Lower leg skin (tissue), 4 donors: ENCODE measurements at regions not wholly inside any gene's neighbourhood (a gene's known extent, or its start where the extent isn't known, plus 50 kb on each side); places are given as distances from the start of the nearest gene placed in this dataset.

Experiments
- DNase-seq, 2 donors: peaks; one replicate each; pipeline ENCODE4 v3.0.0-alpha.2; 2019; ENCODE audit warnings: low spot score in 2 of 2
- H3K4me3 ChIP-seq: fragments of 200-600 bp; sonication (generic); 2 replicates; pipeline ENCODE4 v1.5.1; 2017; ENCODE audit warnings: mild to moderate bottlenecking, low read depth; ENCODE audit not compliant: poor library complexity, severe bottlenecking
- POLR2A ChIP-seq, 2 donors: fragments of 450-650 bp; IDR thresholded peaks; one replicate each; pipeline ENCODE4 v1.6.1; 2016 to 2017; ENCODE audit warnings: antibody characterized with exemption in 2 of 2, mild to moderate bottlenecking in 1 of 2, moderate library complexity in 1 of 2
- WGBS, 2 donors: methylation state at CpG; one replicate each; pipeline ENCODE4 v1.1.5; 2018; 5-methylcytosine and 5-hydroxymethylcytosine counted together
- intact Hi-C: fragments of 100-400 bp; cut with DNase I; formaldehyde crosslinking; loops from one replicate; pipeline ENCODE4 v1.15.0; 2023; ENCODE audit warnings: low total_unique reads
- TF ChIP-seq, protein P1 (sequence below), 3 donors: fragments of 450-650 bp; IDR thresholded peaks; one replicate each; pipeline ENCODE4 v1.5.1; 2016; ENCODE audit warnings: antibody characterized with exemption in 3 of 3, mild to moderate bottlenecking in 3 of 3, moderate library complexity in 2 of 3

DNA sequence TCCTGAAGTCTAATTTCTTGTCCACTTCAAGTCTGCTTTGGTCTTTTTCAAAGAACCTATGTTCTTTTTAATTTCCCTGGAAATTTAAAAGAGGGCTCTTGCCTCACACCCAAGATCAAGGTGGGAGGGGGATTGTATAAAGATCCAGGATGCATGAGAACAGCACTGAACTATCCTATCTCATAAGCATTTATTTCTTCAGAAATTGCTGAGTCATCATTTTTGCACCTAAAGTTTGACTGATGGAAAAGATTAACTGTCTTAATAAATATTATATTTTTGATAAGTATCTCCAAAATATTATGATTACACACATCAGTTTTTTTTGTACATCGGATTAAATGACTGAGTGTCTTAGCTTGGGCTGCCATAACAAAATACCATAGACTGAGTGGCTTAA is 90.5 kb downstream of the RPS24 start:
- intact Hi-C loops: no loop called here
- DNase-seq: no peak
- TF ChIP-seq, protein P1, sequence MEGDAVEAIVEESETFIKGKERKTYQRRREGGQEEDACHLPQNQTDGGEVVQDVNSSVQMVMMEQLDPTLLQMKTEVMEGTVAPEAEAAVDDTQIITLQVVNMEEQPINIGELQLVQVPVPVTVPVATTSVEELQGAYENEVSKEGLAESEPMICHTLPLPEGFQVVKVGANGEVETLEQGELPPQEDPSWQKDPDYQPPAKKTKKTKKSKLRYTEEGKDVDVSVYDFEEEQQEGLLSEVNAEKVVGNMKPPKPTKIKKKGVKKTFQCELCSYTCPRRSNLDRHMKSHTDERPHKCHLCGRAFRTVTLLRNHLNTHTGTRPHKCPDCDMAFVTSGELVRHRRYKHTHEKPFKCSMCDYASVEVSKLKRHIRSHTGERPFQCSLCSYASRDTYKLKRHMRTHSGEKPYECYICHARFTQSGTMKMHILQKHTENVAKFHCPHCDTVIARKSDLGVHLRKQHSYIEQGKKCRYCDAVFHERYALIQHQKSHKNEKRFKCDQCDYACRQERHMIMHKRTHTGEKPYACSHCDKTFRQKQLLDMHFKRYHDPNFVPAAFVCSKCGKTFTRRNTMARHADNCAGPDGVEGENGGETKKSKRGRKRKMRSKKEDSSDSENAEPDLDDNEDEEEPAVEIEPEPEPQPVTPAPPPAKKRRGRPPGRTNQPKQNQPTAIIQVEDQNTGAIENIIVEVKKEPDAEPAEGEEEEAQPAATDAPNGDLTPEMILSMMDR (IDR thresholded peaks at IDR 0.05): no peak
- no peak for TF ChIP-seq POLR2A (IDR thresholded peaks at IDR 0.05)
- H3K4me3 ChIP-seq: no peak overlapping the region
- WGBS, 2 donors: 86 to 87% methylated on average over 1 of the region's 1 CpG

DNA sequence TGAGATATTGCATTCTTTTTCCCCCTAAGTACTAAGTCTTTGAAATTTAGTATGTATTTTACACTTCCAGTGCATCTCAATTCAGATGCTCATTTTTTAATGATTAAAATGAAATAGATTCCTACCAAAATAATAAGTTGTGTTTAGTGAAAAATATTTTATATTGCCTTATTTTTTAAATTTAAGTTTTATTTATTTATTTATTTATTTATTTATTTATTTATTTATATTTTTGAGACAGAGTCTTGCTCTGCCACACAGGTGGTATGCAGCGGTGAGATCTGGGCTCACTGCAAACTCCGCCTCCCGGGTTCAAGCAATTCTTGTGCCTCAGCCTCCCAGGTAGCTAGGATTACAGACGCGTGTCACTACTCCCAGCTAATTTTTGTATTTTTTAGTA is 95.5 kb downstream of the RPS24 start:
- WGBS, 2 donors: 94 to 96% methylated on average over 5 of the region's 5 CpGs
- intact Hi-C loops: no loop called here
- no peak for TF ChIP-seq POLR2A (IDR thresholded peaks at IDR 0.05)
- TF ChIP-seq, protein P1 (IDR thresholded peaks at IDR 0.05): no peak
- DNase-seq: no peak
- H3K4me3 ChIP-seq: no peak overlapping the region

DNA sequence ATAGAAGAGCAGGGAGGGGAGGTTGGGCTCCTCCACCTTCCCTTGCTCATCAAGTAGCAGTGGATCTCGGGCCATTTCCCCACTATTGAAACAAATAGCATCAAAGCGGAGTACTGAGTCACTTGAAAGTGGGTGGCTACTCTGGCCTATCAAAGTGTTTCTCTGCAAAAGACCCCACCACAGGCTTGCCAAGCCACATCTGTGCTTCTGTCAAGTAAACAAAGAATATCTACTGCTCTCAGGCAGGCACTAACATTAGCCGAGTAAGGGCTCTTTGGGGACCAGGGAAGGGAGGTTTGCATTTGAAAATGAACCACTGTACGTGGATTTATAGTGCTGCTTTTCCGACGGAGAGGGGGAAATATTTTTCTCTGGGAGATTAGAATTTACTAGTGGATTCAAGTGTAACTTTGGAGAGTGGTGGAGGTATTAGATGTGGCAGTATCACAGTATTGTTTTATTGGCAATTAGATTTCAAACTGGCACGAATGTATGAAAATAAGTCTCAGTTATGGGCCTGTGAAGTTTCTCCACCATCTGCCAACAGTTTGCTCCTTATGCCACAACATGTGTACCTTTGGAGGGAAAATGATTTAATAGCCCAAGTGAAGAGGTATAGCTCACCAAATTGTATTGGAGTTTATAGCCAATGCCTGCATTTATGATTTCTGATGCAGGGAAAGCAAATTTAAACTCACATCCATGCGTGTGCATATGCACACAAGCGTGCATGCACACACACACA is 97.5 kb downstream of the RPS24 start:
- no peak for DNase-seq
- WGBS, 2 donors: 85 to 91% methylated on average over 9 of the region's 9 CpGs
- TF ChIP-seq, protein P1 (IDR thresholded peaks at IDR 0.05): no peak
- no peak for TF ChIP-seq POLR2A (IDR thresholded peaks at IDR 0.05)
- H3K4me3 ChIP-seq: no peak overlapping the region
- intact Hi-C loops: no loop called here

DNA sequence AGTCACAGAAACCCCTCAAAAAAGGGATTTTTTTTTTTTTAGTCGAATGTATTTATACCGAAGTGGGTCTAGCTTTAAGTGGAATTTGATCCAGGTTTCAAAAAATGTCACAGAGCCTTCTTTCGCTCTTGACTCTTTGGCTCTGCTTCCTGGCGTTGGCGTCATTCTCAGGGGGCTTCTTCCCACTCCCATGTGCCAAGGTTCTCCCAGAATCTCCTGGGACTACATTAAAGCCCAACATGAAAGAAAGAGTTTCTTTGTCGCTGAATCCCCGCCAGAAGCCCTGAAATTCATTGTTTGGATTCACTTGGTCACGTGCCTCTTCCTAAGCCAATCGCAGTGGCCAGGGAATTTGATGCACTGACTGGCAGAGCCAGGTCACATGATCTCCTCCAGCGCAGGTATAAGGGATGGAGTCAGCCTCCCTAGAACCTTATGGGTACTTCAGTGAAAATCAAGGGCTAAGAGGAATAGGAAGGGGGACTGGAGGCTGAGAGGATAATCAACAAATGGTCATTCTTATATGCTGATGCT is 101.2 kb downstream of the RPS24 start:
- DNase-seq: no peak
- intact Hi-C loops: no loop called here
- no peak overlapping the region for H3K4me3 ChIP-seq
- 87 to 92% methylated on average over 10 of the region's 10 CpGs for WGBS, 2 donors
- TF ChIP-seq POLR2A (IDR thresholded peaks at IDR 0.05): no peak
- TF ChIP-seq, protein P1 (IDR thresholded peaks at IDR 0.05): no peak

DNA sequence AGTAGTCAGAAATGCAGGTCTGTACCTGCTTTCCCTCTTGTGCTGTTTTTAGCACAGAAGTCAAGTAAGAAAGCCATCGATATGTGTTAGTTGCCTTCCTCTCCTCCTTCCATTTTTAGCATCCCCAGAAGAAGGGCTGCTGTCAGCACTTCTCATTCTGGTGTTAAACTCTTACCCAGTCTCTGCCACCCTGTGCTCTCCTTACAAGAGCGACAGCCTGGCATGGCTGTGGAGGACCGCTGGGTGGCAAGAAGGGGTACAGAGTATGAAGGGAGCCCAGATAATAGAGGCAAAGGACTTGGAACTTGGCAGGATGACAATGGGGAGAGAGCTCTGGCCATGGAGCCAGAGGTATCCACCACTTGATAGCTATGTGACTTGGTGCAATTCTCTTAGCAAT is 103.5 kb downstream of the RPS24 start:
- WGBS, 2 donors: 79 to 82% methylated on average over 3 of the region's 3 CpGs
- DNase-seq: no peak
- TF ChIP-seq, protein P1 (IDR thresholded peaks at IDR 0.05): no peak
- no peak for TF ChIP-seq POLR2A (IDR thresholded peaks at IDR 0.05)
- intact Hi-C loops: no loop called here
- no peak overlapping the region for H3K4me3 ChIP-seq

DNA sequence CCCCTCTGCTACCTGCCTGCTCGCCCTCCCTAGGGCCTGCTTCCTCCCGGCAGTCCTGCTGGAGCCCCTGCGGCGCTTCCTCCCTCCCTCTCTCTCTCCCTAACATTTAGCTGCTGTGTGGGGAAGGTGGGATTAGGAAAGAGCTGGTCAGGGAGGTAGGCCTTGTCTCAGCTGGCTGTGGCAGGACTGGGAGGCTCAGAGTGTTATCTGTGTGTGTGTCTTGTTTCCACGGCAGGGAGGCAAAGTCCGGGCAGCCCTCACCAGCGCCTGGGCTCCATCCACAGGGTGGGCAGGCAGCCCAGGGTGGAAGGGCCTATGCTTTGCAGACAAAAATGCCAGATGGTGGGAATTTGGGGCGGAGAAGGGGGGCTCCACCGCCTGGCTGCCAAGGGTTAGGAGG is 105.7 kb downstream of the RPS24 start:
- intact Hi-C loops: no loop called here
- TF ChIP-seq POLR2A (IDR thresholded peaks at IDR 0.05): no peak
- TF ChIP-seq, protein P1 (IDR thresholded peaks at IDR 0.05): no peak
- WGBS, 2 donors: 74 to 80% methylated on average over 9 of the region's 9 CpGs
- no peak for DNase-seq
- H3K4me3 ChIP-seq: no peak overlapping the region
